ENCODE measurements at regions not wholly inside any gene's neighbourhood (a gene's known extent, or its start where the extent isn't known, plus 50 kb on each side); places are given as distances from the start of the nearest gene placed in this dataset.

DNA sequence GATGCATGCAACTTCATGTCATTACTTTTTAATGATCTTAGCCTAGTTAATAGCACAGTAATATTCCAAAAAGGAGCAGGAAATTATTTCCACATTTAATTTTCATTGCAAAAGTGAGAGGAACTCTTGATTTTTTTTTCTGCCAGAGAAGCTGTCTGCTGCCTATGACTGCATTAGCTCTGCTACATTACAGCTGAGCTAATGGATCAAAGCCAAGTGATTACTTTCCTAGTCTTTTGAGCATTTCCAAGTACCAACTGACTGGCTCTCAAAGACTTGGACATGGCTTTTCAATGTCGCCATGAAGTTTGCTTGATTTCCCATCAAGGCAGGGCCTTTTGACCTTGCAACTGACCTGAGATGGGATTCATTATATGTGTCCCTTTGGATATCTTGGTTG, 356.6 kb upstream of the XYLT1 start:
- ChIA-PET POLR2A (no interaction called here), CTCF (no interaction called here)
- no peak for TF ChIP-seq ZNF302 (CRISPR knock-in tag; IDR thresholded peaks at IDR 0.05)
- no peak for TF ChIP-seq FOSB (CRISPR knock-in tag; IDR thresholded peaks at IDR 0.05)
- no peak for ATAC-seq
- WGBS (ENCODE audit: missing lambda C conversion rate), result 44% methylated on average over 1 of the region's 1 CpG
- Histone ChIP-seq H3K4me2 (no peak overlapping the region), H3K27ac (0 out of 6 replicates have a peak overlapping the region, but pooled peaks of 1 of the 2 experiments have one; percentile 26), H3K4me1 (0 out of 3 replicates have a peak, but pooled peaks cover 3% of the 10 kb centered on the region), H3K9me3 (no peaks in the 10 kb centered on the region), H3K4me3 (no peak overlapping the region)
- DNase-seq (ENCODE audit: low read depth in 1 of 2, low spot score in 1 of 2), result no peak
- FAIRE-seq, result no peak

DNA sequence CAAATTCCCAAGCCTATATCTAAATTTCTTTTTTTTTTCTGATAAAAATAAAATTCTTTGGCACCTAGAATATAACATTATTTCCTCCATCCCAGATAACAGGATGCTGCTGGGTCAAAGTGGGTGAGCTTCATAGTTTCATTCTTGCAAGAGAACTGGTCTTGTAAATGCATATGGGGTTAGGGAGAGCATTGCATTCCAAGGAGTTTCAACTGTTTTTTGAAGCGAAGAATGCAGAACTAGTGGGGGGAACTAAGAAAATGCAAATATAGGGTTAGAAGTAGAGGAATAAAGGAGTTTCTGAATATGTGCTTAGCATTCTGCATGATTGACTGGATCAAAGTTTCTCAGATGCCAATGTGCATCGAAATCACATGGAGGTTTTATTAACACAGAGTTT, 347.2 kb upstream of the XYLT1 start:
- Histone ChIP-seq H3K27ac (no peak overlapping the region), H3K4me3 (no peak overlapping the region), H3K4me2 (no peak overlapping the region), H3K4me1 (no peaks in the 10 kb centered on the region), H3K9me3 (peaks cover 6% of the 10 kb centered on the region; the same call in 1 of the 3 replicates)
- FAIRE-seq, result no peak
- DNase-seq (ENCODE audit: low read depth in 1 of 2, low spot score in 1 of 2), result no peak
- no peak for ATAC-seq
- POLR2A ChIA-PET, result no interaction called here
- WGBS (ENCODE audit: missing lambda C conversion rate), result 0% methylated on average over 2 of the region's 2 CpGs
- CTCF ChIA-PET, result no interaction called here
- no peak for TF ChIP-seq FOXS1 (CRISPR knock-in tag; IDR thresholded peaks at IDR 0.05)
- no peak for TF ChIP-seq HEYL (CRISPR knock-in tag; IDR thresholded peaks at IDR 0.05)
- no peak for TF ChIP-seq GATA3 (IDR thresholded peaks at IDR 0.05; ENCODE audit: borderline replicate concordance)
- no peak for TF ChIP-seq CHD2 (IDR thresholded peaks at IDR 0.05; ENCODE audit: low read length, partially characterized antibody)

DNA sequence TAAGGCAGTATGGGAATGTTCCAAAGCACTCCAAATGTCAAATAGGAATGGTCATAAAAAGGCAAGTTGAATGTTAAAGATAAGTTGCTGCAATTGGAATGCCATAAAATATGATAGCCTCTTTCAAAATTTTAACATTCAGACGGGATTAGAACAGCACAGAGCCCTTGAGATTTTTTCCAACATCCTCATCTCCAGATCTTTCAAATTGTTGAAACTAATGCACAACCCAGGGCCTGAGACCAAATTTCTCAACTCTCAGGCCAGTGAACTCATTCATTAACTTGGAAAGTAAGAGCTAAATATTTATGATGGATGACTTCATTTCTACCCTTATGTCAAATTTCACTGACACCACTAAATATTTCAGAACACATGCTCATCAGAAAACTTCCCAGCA, 346.5 kb upstream of the XYLT1 start:
- no peaks in the 10 kb centered on the region for H3K4me1 ChIP-seq
- H3K27ac ChIP-seq, result no peak overlapping the region
- ChIA-PET POLR2A (no interaction called here), CTCF (no interaction called here)
- DNase-seq (ENCODE audit: low read depth in 1 of 2, low spot score in 1 of 2) (no peak), ATAC-seq (no peak), FAIRE-seq (no peak)
- peaks cover 6% of the 10 kb centered on the region; the same call in 1 of the 3 replicates for H3K9me3 ChIP-seq
- no peak overlapping the region for H3K4me3 ChIP-seq
- no peak overlapping the region for H3K4me2 ChIP-seq
- 2% methylated on average over 1 of the region's 1 CpG for WGBS (ENCODE audit: missing lambda C conversion rate)
- no peak for TF ChIP-seq GATA3 (IDR thresholded peaks at IDR 0.05; ENCODE audit: borderline replicate concordance)
- TF ChIP-seq ZNF302 (CRISPR knock-in tag; IDR thresholded peaks at IDR 0.05), result no peak
- TF ChIP-seq NR3C1 (IDR thresholded peaks at IDR 0.05), result no peak
- TF ChIP-seq CHD2 (IDR thresholded peaks at IDR 0.05; ENCODE audit: low read length, partially characterized antibody), result no peak
- TF ChIP-seq, protein P1, sequence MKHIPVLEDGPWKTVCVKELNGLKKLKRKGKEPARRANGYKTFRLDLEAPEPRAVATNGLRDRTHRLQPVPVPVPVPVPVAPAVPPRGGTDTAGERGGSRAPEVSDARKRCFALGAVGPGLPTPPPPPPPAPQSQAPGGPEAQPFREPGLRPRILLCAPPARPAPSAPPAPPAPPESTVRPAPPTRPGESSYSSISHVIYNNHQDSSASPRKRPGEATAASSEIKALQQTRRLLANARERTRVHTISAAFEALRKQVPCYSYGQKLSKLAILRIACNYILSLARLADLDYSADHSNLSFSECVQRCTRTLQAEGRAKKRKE (CRISPR knock-in tag; IDR thresholded peaks at IDR 0.05; ENCODE audit: low read depth), result no peak
- TF ChIP-seq MAFK (IDR thresholded peaks at IDR 0.05; ENCODE audit: partially characterized antibody), result no peak
- TF ChIP-seq SREBF2 (IDR thresholded peaks at IDR 0.05), result no peak
- TF ChIP-seq CBX8 (IDR thresholded peaks at IDR 0.05), result no peak
- no peak for TF ChIP-seq KDM5A (IDR thresholded peaks at IDR 0.05)
- no peak for TF ChIP-seq HOXA7 (CRISPR knock-in tag; IDR thresholded peaks at IDR 0.05)
- TF ChIP-seq RAD21 (conservative IDR thresholded peaks at IDR 0.05 in 1 of 2, IDR thresholded peaks at IDR 0.05 in 1 of 2), result no peak
- TF ChIP-seq, protein P2, sequence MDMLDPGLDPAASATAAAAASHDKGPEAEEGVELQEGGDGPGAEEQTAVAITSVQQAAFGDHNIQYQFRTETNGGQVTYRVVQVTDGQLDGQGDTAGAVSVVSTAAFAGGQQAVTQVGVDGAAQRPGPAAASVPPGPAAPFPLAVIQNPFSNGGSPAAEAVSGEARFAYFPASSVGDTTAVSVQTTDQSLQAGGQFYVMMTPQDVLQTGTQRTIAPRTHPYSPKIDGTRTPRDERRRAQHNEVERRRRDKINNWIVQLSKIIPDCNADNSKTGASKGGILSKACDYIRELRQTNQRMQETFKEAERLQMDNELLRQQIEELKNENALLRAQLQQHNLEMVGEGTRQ (IDR thresholded peaks at IDR 0.05), result no peak
- no peak for TF ChIP-seq ZFP36 (IDR thresholded peaks at IDR 0.05; ENCODE audit: borderline replicate concordance, partially characterized antibody)
- TF ChIP-seq EHF (CRISPR knock-in tag; IDR thresholded peaks at IDR 0.05), result no peak
- no peak for TF ChIP-seq SMC3 (IDR thresholded peaks at IDR 0.05)
- no peak for TF ChIP-seq FOXS1 (CRISPR knock-in tag; IDR thresholded peaks at IDR 0.05)
- no peak for TF ChIP-seq MAZ (IDR thresholded peaks at IDR 0.05; ENCODE audit: borderline replicate concordance, low read depth, low read length)
- no peak for TF ChIP-seq JUN (IDR thresholded peaks at IDR 0.05)

DNA sequence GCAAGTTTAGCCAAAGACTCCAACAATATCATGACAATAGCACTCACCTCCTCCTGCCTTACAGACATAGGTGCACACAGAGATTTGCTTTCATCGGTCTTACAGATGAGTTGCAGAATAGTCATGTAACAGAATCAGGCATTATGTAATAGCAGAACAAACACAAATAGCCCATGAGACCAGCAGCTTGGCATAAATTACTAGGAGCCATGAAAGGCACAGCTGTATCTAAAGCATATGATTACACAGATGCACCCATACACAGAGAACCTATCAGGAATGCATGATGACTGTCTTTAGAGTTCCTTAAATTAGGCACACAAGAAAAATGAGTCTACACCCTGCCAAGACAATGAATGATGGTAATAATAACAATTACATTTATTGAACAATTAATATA, 342.0 kb upstream of the XYLT1 start:
- FAIRE-seq (no peak), ATAC-seq (no peak), DNase-seq (ENCODE audit: low read depth in 1 of 2, low spot score in 1 of 2) (no peak)
- Histone ChIP-seq H3K4me2 (no peak overlapping the region), H3K4me3 (no peak overlapping the region), H3K9me3 (peaks cover 6% of the 10 kb centered on the region; the same call in 1 of the 3 replicates), H3K4me1 (no peaks in the 10 kb centered on the region), H3K27ac (no peak overlapping the region)
- ChIA-PET POLR2A (no interaction called here), CTCF (no interaction called here)
- WGBS (ENCODE audit: missing lambda C conversion rate), result 6% methylated on average over 1 of the region's 1 CpG
- TF ChIP-seq RCOR1 (IDR thresholded peaks at IDR 0.05; ENCODE audit: low read depth, low read length), result no peak
- TF ChIP-seq GATA3 (IDR thresholded peaks at IDR 0.05; ENCODE audit: borderline replicate concordance), result no peak
- no peak for TF ChIP-seq CEBPB (IDR thresholded peaks at IDR 0.05)
- TF ChIP-seq ZNF302 (CRISPR knock-in tag; IDR thresholded peaks at IDR 0.05), result no peak
- no peak for TF ChIP-seq MAFK (IDR thresholded peaks at IDR 0.05; ENCODE audit: partially characterized antibody)
- no peak for TF ChIP-seq ZFP36 (IDR thresholded peaks at IDR 0.05; ENCODE audit: borderline replicate concordance, partially characterized antibody)
- no peak for TF ChIP-seq CBX2 (IDR thresholded peaks at IDR 0.05; ENCODE audit: borderline replicate concordance, low read depth)
- TF ChIP-seq, protein P3, sequence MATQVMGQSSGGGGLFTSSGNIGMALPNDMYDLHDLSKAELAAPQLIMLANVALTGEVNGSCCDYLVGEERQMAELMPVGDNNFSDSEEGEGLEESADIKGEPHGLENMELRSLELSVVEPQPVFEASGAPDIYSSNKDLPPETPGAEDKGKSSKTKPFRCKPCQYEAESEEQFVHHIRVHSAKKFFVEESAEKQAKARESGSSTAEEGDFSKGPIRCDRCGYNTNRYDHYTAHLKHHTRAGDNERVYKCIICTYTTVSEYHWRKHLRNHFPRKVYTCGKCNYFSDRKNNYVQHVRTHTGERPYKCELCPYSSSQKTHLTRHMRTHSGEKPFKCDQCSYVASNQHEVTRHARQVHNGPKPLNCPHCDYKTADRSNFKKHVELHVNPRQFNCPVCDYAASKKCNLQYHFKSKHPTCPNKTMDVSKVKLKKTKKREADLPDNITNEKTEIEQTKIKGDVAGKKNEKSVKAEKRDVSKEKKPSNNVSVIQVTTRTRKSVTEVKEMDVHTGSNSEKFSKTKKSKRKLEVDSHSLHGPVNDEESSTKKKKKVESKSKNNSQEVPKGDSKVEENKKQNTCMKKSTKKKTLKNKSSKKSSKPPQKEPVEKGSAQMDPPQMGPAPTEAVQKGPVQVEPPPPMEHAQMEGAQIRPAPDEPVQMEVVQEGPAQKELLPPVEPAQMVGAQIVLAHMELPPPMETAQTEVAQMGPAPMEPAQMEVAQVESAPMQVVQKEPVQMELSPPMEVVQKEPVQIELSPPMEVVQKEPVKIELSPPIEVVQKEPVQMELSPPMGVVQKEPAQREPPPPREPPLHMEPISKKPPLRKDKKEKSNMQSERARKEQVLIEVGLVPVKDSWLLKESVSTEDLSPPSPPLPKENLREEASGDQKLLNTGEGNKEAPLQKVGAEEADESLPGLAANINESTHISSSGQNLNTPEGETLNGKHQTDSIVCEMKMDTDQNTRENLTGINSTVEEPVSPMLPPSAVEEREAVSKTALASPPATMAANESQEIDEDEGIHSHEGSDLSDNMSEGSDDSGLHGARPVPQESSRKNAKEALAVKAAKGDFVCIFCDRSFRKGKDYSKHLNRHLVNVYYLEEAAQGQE (IDR thresholded peaks at IDR 0.05), result no peak
- no peak for TF ChIP-seq MAZ (IDR thresholded peaks at IDR 0.05; ENCODE audit: borderline replicate concordance, low read depth, low read length)
- TF ChIP-seq POLR2A (IDR thresholded peaks at IDR 0.05; ENCODE audit: low read length), result no peak
- TF ChIP-seq TFCP2L1 (CRISPR knock-in tag; IDR thresholded peaks at IDR 0.05), result no peak
- TF ChIP-seq, protein P4, sequence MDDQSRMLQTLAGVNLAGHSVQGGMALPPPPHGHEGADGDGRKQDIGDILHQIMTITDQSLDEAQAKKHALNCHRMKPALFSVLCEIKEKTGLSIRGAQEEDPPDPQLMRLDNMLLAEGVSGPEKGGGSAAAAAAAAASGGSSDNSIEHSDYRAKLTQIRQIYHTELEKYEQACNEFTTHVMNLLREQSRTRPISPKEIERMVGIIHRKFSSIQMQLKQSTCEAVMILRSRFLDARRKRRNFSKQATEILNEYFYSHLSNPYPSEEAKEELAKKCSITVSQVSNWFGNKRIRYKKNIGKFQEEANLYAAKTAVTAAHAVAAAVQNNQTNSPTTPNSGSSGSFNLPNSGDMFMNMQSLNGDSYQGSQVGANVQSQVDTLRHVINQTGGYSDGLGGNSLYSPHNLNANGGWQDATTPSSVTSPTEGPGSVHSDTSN (IDR thresholded peaks at IDR 0.05), result no peak
